HuH-7.5 (cell line): ENCODE measurements at regions not wholly inside any gene's neighbourhood (a gene's known extent, or its start where the extent isn't known, plus 50 kb on each side); places are given as distances from the start of the nearest gene placed in this dataset.
"Not testable (repeated sequence)": the region's sequence is repeated elsewhere in the genome, so short reads cannot be mapped to it uniquely, and the experiment has no call there.

ENCODE experiments used
- DNase-seq: peaks from one replicate; pipeline ENCODE4 v3.0.0; 2011; ENCODE audit warnings: low spot score

DNA sequence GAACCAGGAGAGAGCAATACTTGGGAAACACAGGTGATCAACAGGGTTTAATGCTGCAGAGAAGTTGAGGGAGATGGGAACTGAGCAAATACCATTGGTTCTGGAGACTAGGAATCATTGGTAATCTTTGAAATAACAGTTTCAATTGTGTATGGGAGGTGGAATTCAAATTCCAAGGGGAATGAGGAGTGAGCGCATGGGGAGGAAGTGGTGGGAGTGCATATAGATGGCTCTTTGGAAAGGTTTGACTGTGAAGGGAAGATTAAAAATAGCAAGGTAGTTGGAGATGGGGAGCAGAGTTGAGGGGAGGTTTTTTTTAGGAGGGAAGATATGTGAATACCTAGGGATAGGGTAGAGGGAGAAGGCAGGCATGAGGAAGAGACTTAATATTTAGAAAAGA, 51.1 kb upstream of the ROPN1 start:
- DNase-seq = no peak

DNA sequence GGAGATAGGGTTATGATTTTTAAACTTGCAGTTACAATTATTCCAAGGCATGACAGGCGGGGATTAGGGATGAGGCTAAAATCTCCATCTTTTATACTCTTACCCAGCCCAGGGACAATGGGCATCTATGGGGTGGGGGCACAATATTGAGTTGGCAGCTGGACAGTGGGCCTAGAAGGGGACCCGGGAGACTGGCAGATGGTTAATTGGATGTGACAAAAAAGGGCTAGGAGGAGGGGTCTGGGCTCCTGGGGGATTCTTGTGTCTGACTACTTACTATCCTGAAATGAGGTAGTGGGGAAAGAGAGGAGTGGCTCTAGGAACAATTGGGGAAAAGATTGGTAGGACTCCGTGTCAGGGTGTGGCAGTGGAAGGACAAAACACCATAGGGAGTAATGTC, 53.0 kb upstream of the ROPN1 start:
- no peak for DNase-seq

DNA sequence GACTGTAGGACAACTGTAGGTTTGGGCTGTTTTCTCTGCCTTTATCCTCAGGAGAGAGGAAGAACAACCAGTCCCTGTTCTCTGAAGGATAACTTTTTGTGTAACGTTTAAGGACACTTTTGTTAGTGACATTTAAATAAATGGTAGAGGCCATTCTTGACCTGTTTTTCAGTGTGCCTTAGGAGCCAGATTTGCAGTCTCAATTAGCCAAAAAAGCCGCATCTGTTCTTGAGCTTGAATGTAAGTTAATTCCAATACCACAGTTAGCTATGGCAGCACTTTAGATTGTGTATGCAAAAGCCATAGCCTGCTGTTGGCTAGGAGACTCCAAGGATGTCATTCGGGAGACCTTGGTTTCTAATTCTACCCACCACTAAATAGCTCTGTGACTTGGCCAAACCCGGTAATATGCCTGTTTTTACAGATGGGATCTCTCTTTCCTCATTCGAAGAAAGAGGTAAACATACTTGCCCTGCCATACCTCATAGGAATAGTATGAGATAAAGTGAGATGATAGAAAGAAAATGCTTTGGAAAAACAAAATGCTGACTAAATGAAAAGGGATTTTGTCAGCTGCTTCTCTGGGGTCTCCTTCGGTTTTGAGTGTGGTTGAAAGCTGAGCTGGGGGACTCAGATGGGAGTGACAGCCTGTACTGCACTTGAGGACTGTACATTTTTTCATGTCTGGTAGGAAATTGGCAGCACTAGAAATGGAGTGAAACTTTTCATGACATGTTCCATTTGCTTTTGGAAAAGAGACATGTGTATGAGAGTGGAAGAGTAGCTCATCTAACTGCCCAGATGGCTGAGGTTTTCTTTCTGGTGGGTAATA, 57.3 kb upstream of the ROPN1 start:
- no peak for DNase-seq

DNA sequence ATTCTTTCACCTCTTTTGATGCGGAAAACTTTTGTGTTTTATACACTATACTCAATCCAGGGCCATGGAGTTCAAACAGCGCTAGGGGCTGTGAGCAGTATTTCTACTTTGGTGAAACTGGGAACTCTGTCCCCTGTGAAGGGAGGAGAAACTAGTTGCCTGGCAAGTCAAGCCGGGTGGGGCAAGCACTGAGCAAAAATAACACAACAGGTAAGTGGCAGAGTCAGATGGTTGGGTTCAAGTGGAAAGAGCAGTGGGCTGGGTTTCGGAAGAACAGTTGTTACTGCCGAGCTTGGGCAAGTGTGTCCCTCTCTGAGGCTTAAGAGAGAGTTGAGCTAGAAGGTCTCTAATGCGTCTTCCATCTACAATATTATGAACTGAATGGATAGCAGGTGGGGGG, 59.7 kb upstream of the ROPN1 start:
- no peak for DNase-seq

DNA sequence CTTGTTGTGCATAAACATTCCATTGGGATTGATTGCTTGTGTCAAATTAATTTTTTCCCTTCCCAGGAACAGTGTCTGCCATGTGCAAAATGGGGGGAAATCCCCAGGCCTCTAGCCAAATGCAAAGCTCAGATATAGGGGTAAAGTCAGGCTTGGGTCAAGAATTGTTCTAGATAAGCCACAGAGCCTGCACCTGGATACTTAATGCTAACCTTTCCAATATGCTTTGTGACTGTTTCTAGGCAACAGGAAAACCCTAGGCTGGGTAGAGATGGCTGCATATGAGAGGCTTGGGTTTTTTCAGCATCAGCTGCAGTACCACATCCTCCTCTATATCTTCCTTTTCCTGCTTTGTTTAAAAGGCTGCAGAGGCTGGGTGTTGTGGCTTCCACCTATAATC, 61.9 kb upstream of the ROPN1 start:
- DNase-seq = no peak

DNA sequence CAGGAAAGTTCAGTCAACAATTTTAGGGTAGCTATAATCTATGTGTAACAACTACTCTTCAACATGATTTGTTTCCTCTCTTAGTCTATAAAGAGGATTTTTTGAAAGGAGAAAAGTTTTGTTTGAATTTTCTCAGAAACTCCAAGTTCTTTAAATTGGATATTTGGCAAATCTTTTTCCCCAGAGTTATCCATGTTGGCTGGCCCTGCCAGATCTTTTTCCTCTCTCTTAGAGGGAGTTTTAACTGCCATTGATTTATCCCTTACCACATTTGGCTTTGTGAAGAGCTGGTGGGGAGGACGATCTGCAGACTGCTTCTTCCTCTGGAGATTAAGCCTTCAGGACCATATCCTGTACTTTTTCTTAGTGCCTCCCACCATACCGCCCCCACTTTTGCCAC, 64.9 kb upstream of the ROPN1 start:
- DNase-seq = no peak

DNA sequence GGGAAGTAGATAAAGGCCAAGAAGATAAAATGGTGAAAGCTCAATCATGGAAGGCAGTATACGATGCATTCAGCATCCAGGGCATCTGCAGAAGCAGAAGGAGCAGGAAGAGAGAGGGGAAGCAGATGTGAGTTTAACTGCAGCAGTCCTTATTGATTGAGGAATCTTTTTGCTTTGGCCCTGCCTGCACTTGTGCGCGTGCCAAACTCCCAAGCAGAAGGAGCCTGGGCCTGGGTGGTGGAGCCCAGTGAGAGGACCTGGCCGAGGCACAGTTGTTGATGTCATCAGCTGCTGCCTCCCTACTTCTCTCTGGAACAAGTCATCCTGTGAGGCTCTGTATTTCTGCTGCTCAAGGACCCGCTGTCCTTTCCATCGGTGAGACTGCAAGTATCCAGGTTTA, 65.5 kb upstream of the ROPN1 start:
- no peak for DNase-seq

DNA sequence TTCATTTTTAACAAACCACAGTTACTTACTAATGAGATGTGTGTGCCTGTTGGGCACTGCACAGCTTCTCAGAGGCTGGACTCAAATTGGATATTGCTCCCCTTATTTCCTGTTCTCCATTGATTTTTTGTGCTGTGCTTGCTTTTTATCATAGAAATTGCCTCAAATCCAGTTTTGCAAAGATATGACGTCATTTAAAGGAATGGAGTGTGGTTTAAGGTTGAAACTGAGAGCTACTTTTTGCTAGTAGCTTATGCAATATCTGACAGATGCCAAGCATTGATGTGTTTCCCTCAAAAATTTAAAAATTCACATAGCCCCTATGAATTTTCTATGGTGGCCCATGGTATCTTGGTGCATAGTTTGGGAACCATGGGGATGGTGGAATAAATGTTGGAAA, 67.7 kb upstream of the ROPN1 start:
- no peak for DNase-seq

DNA sequence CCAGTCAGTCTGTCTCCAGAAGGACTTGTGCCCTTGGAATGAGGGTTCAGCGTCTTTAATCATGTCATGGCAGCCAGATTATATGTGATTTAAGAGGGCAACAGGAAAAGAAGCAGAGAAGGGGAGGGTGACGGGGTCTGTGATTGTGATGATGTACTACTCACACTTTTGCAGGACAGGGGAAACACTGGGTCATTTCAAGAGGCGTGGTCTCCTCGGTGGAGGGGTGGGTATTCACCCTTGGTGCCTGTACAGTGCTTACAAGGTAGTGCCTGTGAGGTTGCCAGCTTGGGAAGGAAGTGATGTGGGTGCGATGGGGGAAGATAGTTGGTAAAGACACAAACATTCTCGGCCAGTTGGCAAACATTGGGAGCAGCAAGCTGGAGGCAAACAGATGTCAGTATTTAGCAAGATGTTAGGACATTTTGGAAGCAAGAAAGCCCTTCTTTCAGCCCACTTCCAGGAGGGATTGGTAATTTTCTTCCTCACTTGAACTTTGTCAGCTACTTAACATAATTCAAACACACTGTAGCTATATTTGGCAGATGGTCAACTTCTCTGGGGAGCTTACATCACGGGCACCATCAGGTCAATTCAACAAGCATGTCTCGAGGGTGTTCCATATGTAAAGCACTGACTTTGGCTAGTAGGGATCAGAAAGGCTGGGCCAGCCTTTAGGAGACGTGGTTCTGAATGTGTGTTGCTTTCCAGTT, 71.4 kb upstream of the ROPN1 start:
- no peak for DNase-seq

DNA sequence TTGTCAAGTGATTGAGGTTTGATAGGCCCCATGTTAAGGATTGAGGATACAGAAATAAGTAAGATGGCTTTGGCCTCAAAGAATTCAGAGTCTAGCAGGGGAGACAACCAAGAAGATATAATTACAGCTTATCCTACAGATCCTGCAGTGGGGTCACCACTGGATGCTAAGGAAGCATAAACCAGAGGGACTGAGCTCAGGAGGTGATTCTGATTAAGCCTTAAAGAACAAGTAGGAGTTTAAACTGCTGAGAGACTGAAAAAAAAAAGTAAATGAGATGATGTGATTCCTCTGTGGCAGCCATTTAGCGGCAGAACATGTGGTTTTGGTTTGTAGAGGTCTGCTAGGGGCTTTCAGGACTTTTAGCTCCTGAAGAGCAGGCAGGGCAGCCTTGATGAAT, 72.1 kb upstream of the ROPN1 start:
- DNase-seq = no peak

DNA sequence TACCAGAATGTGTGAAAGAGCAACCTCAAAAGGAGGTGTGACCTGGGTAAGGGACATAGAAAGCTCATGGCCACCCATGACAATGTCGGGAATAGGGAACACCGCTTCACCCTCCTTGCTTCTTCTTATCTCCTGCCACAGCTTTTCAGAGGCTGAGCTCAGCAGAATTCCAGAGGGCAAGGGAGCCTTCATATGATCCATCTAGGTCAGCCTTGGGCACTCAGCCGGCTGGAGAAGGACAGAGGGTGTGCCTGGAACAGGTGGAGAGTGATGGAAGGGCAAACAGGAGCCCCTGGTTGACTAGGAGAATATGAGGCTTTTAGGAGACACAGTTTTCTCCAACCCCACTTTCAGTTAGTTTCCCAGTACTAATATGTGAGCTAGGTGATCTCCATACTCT, 74.6 kb upstream of the ROPN1 start:
- DNase-seq = not testable (repeated sequence)

DNA sequence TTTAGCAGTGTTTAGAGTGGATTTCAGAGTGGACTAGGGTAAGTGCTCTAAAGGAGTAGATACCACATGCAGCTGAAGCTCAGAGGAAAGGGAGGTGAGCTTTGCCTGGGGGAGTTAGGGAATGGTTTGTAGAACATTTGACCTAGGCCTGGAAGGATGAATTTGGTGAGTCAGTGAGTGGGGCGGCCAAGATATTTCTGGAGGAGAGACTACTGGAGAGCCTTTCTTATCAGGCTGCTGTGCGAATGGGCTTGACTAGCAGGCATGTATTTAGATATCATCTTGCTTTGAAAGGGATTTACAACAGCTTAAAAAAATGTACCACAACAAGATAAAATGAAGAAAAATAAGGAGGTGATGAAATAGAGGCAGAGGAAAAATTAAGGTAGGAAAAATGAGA, 77.8 kb upstream of the ROPN1 start:
- not testable (repeated sequence) for DNase-seq

DNA sequence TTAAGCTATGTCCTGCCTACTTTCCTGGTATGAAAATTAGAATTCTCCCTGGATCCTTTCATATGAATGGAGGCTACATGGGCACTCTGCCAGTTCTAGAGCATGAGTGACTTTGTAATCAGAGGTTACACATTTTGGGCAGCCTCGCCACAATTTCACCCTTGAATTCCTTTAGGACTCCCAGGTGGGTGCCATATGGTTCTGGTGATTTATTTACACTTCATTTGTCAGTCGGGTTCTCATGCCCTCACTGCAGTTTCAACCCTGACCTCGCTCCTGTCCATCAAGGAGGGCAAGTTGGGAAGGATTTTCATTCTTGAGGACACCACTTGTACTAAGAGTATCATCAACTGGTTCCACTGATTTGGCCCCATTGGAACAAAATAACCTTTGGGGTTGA, 83.2 kb upstream of the ROPN1 start:
- not testable (repeated sequence) for DNase-seq

DNA sequence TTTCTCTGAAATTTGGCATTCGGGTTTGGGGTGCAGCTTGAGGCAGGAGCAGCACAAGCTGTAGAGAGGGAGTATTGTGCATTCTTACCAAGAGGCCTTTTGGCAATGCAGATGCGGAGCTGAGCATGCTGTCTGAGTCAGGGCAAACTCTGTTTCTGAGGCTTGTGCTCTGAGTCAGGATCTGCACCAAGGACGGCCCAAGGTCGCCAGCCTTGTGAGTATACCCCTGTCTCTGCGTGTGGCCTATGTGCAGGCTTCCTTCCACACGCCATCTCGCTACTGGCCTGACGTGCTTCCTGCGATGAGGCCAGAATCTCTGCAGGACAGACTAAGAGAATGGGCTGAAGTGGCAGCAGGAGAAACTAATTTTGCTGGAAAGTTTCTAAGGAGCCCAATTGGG, 83.8 kb upstream of the ROPN1 start:
- no peak for DNase-seq

DNA sequence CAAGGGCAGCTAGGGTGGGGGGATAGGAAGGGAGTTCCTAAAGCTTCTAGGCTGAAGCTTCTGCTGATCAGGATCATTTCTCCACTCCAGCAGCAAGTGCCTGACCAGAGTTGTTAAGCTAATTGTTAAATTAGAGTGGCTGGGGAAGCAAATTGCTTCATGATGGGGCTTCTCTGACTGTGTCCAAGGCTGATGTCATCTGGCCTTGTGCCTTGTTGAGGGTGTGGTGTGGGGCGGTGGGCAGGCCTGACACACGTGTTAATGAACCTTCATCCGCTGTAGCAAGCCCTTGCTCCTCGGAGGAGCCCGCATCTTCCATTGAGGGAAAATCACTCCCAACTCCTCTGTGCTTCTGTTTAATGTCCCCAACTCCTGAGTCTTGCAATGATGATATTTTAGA, 84.3 kb upstream of the ROPN1 start:
- DNase-seq = no peak

DNA sequence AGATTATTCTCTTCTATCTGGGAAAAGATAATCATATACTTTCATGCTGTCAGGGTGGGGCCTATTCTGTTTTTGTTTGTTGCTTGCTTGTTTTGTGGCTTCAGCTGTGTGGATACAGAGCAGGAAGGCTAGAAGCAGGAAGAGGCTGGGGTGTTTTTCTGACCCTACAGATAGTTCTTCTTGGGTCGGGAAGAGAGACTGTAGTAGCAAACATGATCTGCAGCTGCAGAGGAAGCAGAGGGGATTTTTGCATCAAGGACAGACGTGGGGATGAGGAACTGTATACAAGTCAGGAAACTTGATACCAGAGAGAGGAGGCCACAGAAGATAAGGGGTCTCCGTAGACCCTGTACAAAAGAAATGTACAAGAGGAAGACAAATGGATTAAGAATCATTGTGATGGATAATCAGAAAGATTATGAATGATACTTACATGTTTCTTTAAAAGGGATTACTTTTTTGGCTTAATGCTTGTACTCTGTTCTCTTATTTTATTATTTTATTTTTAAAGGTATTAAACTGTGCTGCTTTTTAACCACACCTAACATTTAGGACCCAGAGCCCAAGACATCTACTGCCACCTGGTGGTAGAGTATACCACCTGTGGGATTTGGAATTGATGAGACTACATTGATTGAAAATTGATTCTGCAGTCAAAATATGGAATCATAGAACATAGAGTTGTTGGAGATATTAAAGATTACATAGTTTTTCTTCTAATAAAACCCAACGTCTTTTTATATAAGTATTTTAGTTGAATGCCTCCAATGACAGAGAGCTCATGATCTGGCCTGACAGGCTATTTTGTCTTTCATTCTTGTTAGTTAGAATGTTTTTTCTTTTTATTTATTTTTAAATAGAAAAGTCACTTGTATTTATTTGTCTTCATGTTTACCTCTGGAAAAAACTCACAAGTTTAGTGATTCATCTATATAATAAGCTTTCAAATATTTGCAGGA, 87.3 kb upstream of the ROPN1 start:
- no peak for DNase-seq

DNA sequence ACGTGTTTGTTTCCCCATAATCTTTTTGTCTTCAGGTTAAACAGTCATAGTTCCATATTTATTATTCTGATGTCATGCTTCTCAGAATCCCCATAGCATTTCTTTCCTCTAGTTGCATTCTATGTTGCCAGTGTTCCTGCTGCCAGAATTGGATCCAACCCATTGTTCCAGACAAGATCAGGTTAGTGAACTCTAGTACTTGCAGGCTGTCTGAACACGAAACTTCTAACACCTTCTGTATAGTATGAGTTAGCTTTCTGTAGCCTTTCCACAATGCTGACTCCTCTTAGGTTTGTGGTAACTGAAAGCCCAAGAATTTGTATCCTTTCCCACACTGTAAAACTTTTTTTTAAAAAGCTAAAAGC, 88.0 kb upstream of the ROPN1 start:
- no peak for DNase-seq

DNA sequence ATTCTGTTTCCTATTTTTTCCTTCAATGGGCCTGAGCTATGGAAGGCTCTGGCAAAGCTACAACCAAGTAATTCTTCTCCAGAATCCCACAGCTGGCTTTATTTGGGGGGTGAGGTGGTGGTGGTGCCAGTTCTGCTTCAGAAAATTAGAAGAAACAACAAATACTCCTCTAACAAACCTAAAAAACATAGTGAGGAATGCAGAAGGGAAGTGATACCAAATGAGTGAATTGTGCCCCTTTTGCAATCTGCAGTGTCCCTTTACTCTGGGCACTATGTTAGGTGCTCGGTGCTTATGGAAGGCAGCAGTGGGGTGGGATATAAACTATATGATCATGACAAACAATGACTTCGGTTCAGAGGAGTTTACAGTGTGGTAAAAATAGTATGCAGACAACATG, 90.4 kb upstream of the ROPN1 start:
- no peak for DNase-seq

DNA sequence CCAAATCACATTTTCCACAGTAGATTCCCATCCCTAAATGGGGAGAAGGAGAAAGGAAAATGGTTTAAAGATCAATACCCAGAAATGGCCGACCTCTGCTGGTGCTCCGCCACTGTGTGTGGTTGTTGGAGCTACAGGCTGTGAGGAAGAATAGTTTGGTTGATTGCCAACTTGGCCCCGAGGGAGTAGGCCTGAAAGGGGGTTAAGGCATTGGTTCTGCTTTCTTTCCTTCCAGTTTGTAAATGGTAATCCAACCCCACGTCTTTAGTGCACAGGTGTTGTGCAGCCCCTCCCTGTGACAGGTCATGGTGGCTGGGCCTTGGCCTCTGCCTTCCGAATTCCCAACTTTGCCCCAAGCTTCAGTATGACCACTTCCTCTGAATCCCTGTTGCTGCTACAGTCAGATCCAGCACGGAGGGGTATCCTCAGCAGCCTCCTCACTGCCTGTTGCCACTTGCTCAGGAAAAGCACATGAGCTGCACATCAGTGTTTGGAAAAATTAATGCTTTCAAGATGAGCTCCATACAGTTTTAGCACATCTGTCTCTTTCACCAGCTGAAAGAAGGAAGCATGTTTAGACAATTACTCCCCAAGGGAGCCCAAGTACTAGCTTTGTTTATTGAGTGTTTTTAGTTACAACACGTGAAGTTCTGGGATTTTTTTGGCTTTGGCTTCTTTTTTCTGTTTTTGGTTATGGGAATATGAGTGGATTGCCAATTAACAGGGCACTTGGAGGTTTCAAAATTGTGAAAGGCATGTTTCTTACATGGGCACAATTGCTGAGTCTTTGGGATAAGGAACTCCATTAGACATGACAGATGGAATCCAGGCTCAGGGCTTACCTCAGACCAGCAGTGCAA, 92.3 kb upstream of the ROPN1 start:
- DNase-seq = no peak

DNA sequence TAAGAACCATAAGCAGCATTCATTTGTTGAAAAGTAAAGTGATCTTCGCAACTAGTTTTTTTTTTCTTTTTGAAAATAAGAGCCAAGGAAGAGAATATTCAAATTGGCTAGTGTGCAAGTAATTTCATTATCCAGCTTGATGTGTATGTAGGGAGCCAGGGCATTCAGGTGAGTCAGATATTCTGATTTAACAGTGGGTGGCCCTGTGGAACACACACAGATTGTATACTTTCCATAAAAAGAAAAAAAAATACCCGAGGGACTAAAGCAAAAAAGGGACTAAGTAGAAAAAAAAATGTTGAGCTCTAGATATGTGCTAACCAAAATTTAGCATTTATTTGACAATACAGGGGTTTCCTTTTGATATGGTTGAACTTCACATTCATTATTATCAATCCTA, 96.9 kb upstream of the ROPN1 start:
- no peak for DNase-seq

DNA sequence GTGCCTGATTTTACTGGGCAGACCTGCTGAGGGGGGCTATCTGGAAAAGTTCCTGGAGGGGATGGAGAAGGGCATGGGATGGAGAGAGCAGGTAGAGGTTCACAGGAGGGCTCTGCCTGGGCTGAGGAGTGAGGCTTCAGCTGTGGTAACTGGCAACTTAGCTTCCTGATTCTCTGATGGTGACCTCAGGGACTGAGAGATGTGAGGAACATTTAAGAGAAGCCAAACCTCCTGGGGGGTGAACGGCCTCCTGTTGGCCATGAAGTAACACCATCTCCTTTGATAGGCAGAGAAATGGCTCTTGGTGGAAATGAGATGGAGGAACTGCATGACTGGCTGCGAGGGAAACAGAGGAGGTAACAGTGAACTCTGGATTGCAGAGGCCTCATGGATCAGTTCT, 97.3 kb upstream of the ROPN1 start:
- no peak for DNase-seq

DNA sequence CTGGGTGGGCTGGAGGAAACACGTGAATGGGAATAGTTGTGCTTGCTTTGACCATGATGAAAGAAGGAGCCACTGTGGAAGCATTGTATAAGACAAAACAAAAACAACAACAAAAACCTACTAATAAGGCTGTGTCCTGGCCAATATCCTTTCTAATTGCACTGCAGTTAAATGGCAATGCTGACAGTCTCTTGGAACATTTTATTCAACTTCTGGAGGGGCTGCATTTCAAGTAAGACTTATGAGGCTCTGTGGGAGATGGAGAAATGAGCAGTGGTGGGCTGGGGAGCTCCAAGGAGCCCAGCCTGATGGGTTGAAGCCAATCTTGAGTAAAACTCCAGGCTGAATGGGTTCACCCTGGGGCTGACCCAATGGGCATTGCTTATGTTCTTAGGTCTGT, 99.8 kb upstream of the ROPN1 start:
- no peak for DNase-seq
